MM.1S (cell line): ENCODE measurements at regions not wholly inside any gene's neighbourhood (a gene's known extent, or its start where the extent isn't known, plus 50 kb on each side); places are given as distances from the start of the nearest gene placed in this dataset.
"Not testable (repeated sequence)": the region's sequence is repeated elsewhere in the genome, so short reads cannot be mapped to it uniquely, and the experiment has no call there.

Experiments
- DNase-seq: peaks from one replicate; pipeline ENCODE4 v3.0.0-alpha.2; 2015
- H2AFZ ChIP-seq: fragments of 300-600 bp; sonication (generic); 2 replicates; pipeline ENCODE4 v1.6.0; 2016; ENCODE audit warnings: antibody characterized with exemption, low read length
- H3F3A ChIP-seq: fragments of 300-600 bp; sonication (generic); 2 replicates; pipeline ENCODE4 v1.6.1; 2016; ENCODE audit warnings: mild to moderate bottlenecking, antibody characterized with exemption, low read length, moderate library complexity, mixed read lengths; ENCODE audit not compliant: insufficient read depth
- H3K27ac ChIP-seq: fragments of 300-600 bp; sonication (generic); 2 replicates; pipeline ENCODE4 v1.5.1; 2016; ENCODE audit warnings: mild to moderate bottlenecking, low read length
- H3K27me3 ChIP-seq: fragments of 300-600 bp; sonication (generic); replicated peaks from 2 replicates; pipeline ENCODE4 v1.6.0; 2016; ENCODE audit warnings: low read length; ENCODE audit not compliant: insufficient read depth
- H3K36me3 ChIP-seq: fragments of 300-600 bp; sonication (generic); replicated peaks from 2 replicates; pipeline ENCODE4 v1.6.1; 2016; ENCODE audit warnings: mild to moderate bottlenecking, low read length, mixed read lengths; ENCODE audit not compliant: insufficient read depth
- H3K4me1 ChIP-seq: fragments of 300-600 bp; sonication (generic); 2 replicates; pipeline ENCODE4 v1.6.1; 2016; ENCODE audit warnings: low read length, mixed read lengths
- H3K4me2 ChIP-seq: fragments of 300-600 bp; sonication (generic); 2 replicates; pipeline ENCODE4 v1.6.0; 2016; ENCODE audit warnings: low read depth, low read length
- H3K4me3 ChIP-seq: fragments of 300-600 bp; sonication (generic); 2 replicates; pipeline ENCODE4 v1.5.1; 2016; ENCODE audit warnings: low read length, mixed read lengths
- H3K79me2 ChIP-seq: fragments of 300-600 bp; sonication (generic); 2 replicates; pipeline ENCODE4 v1.6.1; 2016; ENCODE audit warnings: mixed run types, low read length, mixed read lengths
- H3K9ac ChIP-seq: fragments of 300-600 bp; sonication (generic); 2 replicates; pipeline ENCODE4 v1.6.1; 2016; ENCODE audit warnings: low read length, mixed read lengths
- H3K9me2 ChIP-seq: fragments of 300-600 bp; sonication (generic); replicated peaks from 2 replicates; pipeline ENCODE4 v1.6.1; 2016; ENCODE audit warnings: mild to moderate bottlenecking, low read length, mixed read lengths; ENCODE audit not compliant: insufficient read depth
- H3K9me3 ChIP-seq: fragments of 300-600 bp; sonication (generic); replicated peaks from 2 replicates; pipeline ENCODE4 v1.6.1; 2016; ENCODE audit warnings: mild to moderate bottlenecking, low read length, mixed read lengths; ENCODE audit not compliant: insufficient read depth
- H4K20me1 ChIP-seq: fragments of 300-600 bp; sonication (generic); 2 replicates; pipeline ENCODE4 v1.6.1; 2016; ENCODE audit warnings: mild to moderate bottlenecking, low read length, moderate library complexity, mixed read lengths; ENCODE audit not compliant: insufficient read depth
- EZH2 ChIP-seq: fragments of 300-600 bp; sonication (generic); optimal IDR thresholded peaks from 2 replicates; pipeline ENCODE3; 2017; ENCODE audit warnings: low read depth, mild to moderate bottlenecking, antibody characterized with exemption, low read length, mixed read lengths
- EZH2phosphoT487 ChIP-seq: fragments of 300-600 bp; sonication (generic); IDR thresholded peaks from 2 replicates; pipeline ENCODE4 v1.6.1; 2018; ENCODE audit warnings: antibody characterized with exemption, low read length
- TF ChIP-seq, protein P1 (sequence below): fragments of 300-600 bp; sonication (generic); IDR thresholded peaks from 2 replicates; pipeline ENCODE4 v1.5.1; 2016; ENCODE audit warnings: antibody characterized with exemption, low read length, mixed read lengths

DNA sequence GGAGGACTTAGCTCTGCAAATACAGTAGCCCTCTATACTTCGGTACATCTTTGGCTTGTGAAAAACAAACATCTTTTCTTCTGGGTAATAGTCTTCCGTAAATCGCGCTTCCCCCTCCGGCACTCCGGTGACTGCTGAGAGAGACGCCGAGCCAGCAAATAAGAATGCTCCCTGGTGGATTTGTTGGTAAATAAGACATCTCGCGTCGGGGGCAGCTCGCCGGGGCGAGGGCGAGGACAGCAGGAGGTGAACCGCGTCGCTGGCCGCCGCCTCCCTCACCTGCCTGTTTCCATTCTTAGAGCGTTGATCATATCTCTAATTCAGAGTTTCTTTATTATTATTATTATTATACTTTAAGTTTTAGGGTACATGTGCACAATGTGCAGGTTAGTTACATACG lies 117.6 kb downstream of the PMAIP1 start:
- TF ChIP-seq EZH2 (no peak), EZH2phosphoT487 (no peak)
- TF ChIP-seq, protein P1, sequence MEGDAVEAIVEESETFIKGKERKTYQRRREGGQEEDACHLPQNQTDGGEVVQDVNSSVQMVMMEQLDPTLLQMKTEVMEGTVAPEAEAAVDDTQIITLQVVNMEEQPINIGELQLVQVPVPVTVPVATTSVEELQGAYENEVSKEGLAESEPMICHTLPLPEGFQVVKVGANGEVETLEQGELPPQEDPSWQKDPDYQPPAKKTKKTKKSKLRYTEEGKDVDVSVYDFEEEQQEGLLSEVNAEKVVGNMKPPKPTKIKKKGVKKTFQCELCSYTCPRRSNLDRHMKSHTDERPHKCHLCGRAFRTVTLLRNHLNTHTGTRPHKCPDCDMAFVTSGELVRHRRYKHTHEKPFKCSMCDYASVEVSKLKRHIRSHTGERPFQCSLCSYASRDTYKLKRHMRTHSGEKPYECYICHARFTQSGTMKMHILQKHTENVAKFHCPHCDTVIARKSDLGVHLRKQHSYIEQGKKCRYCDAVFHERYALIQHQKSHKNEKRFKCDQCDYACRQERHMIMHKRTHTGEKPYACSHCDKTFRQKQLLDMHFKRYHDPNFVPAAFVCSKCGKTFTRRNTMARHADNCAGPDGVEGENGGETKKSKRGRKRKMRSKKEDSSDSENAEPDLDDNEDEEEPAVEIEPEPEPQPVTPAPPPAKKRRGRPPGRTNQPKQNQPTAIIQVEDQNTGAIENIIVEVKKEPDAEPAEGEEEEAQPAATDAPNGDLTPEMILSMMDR: no peak
- no peaks in the 10 kb centered on the region for H3K27me3 ChIP-seq
- H3K27ac ChIP-seq: no peak overlapping the region
- H2AFZ ChIP-seq: no peak overlapping the region
- no peaks in the 10 kb centered on the region for H3K79me2 ChIP-seq
- DNase-seq: no peak
- no peaks in the 10 kb centered on the region for H3K9me2 ChIP-seq
- no peaks in the 10 kb centered on the region for H3K36me3 ChIP-seq
- no peak overlapping the region for H3K9ac ChIP-seq
- H3K4me3 ChIP-seq: no peak overlapping the region
- H3K4me2 ChIP-seq: no peak overlapping the region
- no peaks in the 10 kb centered on the region for H3F3A ChIP-seq
- no peaks in the 10 kb centered on the region for H3K9me3 ChIP-seq
- no peaks in the 10 kb centered on the region for H3K4me1 ChIP-seq
- no peaks in the 10 kb centered on the region for H4K20me1 ChIP-seq

DNA sequence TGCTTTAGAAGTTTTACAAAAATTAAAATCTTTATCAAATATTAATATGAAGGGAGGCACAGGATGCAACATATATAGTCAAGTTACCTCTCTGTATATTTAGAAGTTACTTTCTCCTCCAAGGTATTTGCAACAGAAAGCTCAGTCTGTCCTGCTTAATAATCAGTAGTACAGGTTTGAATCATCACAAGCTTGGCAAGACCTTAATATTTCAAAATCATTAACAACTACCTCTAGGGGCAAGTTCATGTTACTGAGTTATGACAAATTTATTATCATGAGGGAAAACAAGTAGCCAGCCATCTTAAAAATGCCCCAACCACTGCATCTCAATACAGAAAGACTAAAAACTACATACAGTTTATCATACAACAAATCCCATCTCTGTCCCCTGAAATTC lies 116.0 kb downstream of the PMAIP1 start:
- H3K4me3 ChIP-seq, H3K79me2 ChIP-seq, H3K36me3 ChIP-seq, H3F3A ChIP-seq, H3K4me1 ChIP-seq, DNase-seq, H3K9me2 ChIP-seq, H3K4me2 ChIP-seq, H3K27me3 ChIP-seq, H4K20me1 ChIP-seq, H2AFZ ChIP-seq, H3K9me3 ChIP-seq, H3K27ac ChIP-seq, H3K9ac ChIP-seq: not testable (repeated sequence)

DNA sequence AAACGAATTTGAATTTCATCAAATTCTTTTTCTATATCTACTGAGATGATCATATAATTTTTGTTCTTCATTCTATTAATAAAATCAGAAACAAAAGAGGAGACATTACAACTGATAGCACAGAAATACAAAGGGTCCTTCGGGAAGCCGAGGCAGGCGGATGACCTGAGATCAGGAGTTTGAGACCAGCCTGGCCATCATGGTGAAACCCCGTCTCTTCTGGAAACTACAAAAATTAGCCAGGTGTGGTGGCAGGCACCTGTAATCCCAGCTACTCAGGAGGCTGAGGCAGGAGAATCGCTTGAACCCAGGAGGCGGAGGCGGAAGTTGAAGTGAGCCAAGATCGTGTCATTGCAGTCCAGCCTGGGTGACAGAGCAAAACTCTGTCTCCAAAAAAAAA lies 113.4 kb downstream of the PMAIP1 start:
- H3K4me1 ChIP-seq, H2AFZ ChIP-seq, H3K36me3 ChIP-seq, DNase-seq, H3K9ac ChIP-seq, H3K4me2 ChIP-seq, H3F3A ChIP-seq, H3K79me2 ChIP-seq, H3K27me3 ChIP-seq, H3K9me2 ChIP-seq, H4K20me1 ChIP-seq, H3K27ac ChIP-seq, H3K4me3 ChIP-seq, H3K9me3 ChIP-seq: not testable (repeated sequence)

DNA sequence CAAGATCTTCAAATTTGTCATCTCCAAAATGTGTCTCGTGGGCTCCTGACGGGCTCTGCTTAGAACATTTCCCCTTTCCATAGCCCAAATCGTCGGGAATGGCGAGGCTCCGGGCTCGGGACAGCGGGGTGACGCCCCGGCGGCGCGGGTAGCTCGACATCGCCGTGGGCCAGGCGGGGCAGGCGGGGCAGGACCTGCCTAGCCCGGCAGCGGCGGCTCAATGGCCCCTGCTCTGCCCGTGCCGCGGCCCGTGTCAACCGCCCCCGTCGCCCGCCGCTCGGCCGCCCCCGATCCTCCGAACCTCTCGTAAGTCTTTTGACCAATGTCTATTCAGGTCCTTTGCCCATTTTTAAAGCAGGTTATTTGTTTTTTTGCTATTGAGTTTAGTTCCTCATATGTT lies 111.2 kb downstream of the PMAIP1 start:
- Histone ChIP-seq H3K36me3 (no peaks in the 10 kb centered on the region), H3K9me2 (no peaks in the 10 kb centered on the region), H3K4me1 (no peaks in the 10 kb centered on the region), H3K9me3 (no peaks in the 10 kb centered on the region), H3K79me2 (no peaks in the 10 kb centered on the region), H3K9ac (no peak overlapping the region), H2AFZ (no peak overlapping the region), H4K20me1 (no peaks in the 10 kb centered on the region), H3K27me3 (no peaks in the 10 kb centered on the region), H3K4me2 (no peak overlapping the region), H3F3A (no peaks in the 10 kb centered on the region), H3K27ac (no peak overlapping the region), H3K4me3 (no peak overlapping the region)
- no peak for DNase-seq
- no peak for TF ChIP-seq EZH2
- TF ChIP-seq, protein P1: no peak
- no peak for TF ChIP-seq EZH2phosphoT487
